Loucy (cell line): ENCODE measurements at regions not wholly inside any gene's neighbourhood (a gene's known extent, or its start where the extent isn't known, plus 50 kb on each side); places are given as distances from the start of the nearest gene placed in this dataset.

Source experiments
- H2AFZ ChIP-seq: fragments of 200-600 bp; sonication (generic); 2 replicates; pipeline ENCODE4 v1.6.0; 2016; ENCODE audit warnings: antibody characterized with exemption, mild to moderate bottlenecking, low read length, moderate library complexity
- H3F3A ChIP-seq: fragments of 200-600 bp; 2 replicates; pipeline ENCODE4 v1.6.0; 2016; ENCODE audit warnings: antibody characterized with exemption, low read depth, mild to moderate bottlenecking
- H3K27me3 ChIP-seq: fragments of 200-600 bp; sonication (generic); 2 replicates; pipeline ENCODE4 v1.6.1; 2014; ENCODE audit warnings: low read length, mild to moderate bottlenecking; ENCODE audit not compliant: insufficient read depth, poor library complexity, severe bottlenecking
- H3K36me3 ChIP-seq: fragments of 200-600 bp; sonication (generic); 2 replicates; pipeline ENCODE4 v1.6.1; 2016; ENCODE audit warnings: low read length; ENCODE audit not compliant: insufficient read depth
- H3K4me1 ChIP-seq: fragments of 200-600 bp; sonication (generic); 2 replicates; pipeline ENCODE4 v1.5.1; 2014; ENCODE audit warnings: low read length, mild to moderate bottlenecking; ENCODE audit not compliant: insufficient read depth, poor library complexity, severe bottlenecking
- H3K4me2 ChIP-seq: fragments of 200-600 bp; sonication (generic); 2 replicates; pipeline ENCODE4 v1.6.0; 2014; ENCODE audit warnings: antibody characterized with exemption, low read length, low read depth, mild to moderate bottlenecking; ENCODE audit not compliant: poor library complexity, severe bottlenecking
- H3K4me3 ChIP-seq: fragments of 200-600 bp; sonication (generic); 2 replicates; pipeline ENCODE4 v1.5.1; 2014; ENCODE audit warnings: low read length, mild to moderate bottlenecking, mixed read lengths; ENCODE audit not compliant: poor library complexity, severe bottlenecking
- H3K79me2 ChIP-seq: fragments of 200-600 bp; sonication (generic); 2 replicates; pipeline ENCODE4 v1.6.1; 2014; ENCODE audit warnings: low read length; ENCODE audit not compliant: insufficient read depth
- H3K9ac ChIP-seq: fragments of 200-600 bp; sonication (generic); 2 replicates; pipeline ENCODE4 v1.6.0; 2014; ENCODE audit warnings: mild to moderate bottlenecking, low read depth, low read length, moderate library complexity; ENCODE audit not compliant: poor library complexity, severe bottlenecking
- H3K9me2 ChIP-seq: fragments of 200-600 bp; sonication (generic); replicated peaks from 2 replicates; pipeline ENCODE4 v1.6.1; 2016; ENCODE audit warnings: low read depth, low read length, mixed read lengths
- H3K9me3 ChIP-seq: fragments of 200-600 bp; sonication (generic); 2 replicates; pipeline ENCODE4 v1.6.1; 2014; ENCODE audit warnings: mild to moderate bottlenecking, antibody characterized with exemption, low read length, low read depth; ENCODE audit not compliant: insufficient read depth
- H4K20me1 ChIP-seq: fragments of 200-600 bp; sonication (generic); 2 replicates; pipeline ENCODE4 v1.6.0; 2014; ENCODE audit warnings: antibody characterized with exemption, low read length, mild to moderate bottlenecking; ENCODE audit not compliant: insufficient read depth, poor library complexity, severe bottlenecking
- EZH2phosphoT487 ChIP-seq: fragments of 200-600 bp; IDR thresholded peaks from 2 replicates; pipeline ENCODE4 v1.6.1; 2018; ENCODE audit warnings: antibody characterized with exemption, mild to moderate bottlenecking, moderate library complexity, borderline replicate concordance
- TF ChIP-seq, protein P1 (sequence below): fragments of 200-600 bp; sonication (generic); conservative IDR thresholded peaks from 2 replicates; pipeline ENCODE4 v1.5.1; 2014; ENCODE audit warnings: mild to moderate bottlenecking, antibody characterized with exemption, low read length

DNA sequence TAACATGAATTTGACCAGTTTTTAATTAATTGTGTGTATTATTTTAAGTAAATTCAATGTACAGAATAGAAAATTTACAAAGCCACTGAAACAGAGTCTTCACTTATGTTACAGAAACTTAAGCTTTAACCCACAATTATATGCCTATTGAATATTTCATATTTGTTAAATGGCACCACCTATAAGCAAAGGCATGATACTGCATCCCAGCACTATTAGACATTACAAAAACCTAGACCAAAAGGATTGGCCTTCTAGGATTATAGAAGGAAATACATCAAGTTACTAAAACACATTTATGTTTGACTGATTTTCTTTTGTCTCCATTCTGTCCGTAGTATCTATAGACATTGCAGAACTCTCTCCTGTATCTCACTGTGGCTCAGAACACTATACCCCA is 578.1 kb downstream of the AJAP1 start:
- Histone ChIP-seq H3K9ac (no peak overlapping the region), H3K27me3 (no peaks in the 10 kb centered on the region), H3K79me2 (no peaks in the 10 kb centered on the region), H3K4me2 (no peak overlapping the region), H3F3A (no peaks in the 10 kb centered on the region), H3K4me1 (no peaks in the 10 kb centered on the region), H3K9me3 (peaks cover 3% of the 10 kb centered on the region; the same call in 1 of the 2 replicates), H2AFZ (no peak overlapping the region), H4K20me1 (no peaks in the 10 kb centered on the region), H3K4me3 (no peak overlapping the region), H3K36me3 (no peaks in the 10 kb centered on the region), H3K9me2 (no peaks in the 10 kb centered on the region)
- TF ChIP-seq EZH2phosphoT487, result no peak
- TF ChIP-seq, protein P1, sequence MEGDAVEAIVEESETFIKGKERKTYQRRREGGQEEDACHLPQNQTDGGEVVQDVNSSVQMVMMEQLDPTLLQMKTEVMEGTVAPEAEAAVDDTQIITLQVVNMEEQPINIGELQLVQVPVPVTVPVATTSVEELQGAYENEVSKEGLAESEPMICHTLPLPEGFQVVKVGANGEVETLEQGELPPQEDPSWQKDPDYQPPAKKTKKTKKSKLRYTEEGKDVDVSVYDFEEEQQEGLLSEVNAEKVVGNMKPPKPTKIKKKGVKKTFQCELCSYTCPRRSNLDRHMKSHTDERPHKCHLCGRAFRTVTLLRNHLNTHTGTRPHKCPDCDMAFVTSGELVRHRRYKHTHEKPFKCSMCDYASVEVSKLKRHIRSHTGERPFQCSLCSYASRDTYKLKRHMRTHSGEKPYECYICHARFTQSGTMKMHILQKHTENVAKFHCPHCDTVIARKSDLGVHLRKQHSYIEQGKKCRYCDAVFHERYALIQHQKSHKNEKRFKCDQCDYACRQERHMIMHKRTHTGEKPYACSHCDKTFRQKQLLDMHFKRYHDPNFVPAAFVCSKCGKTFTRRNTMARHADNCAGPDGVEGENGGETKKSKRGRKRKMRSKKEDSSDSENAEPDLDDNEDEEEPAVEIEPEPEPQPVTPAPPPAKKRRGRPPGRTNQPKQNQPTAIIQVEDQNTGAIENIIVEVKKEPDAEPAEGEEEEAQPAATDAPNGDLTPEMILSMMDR, result no peak

DNA sequence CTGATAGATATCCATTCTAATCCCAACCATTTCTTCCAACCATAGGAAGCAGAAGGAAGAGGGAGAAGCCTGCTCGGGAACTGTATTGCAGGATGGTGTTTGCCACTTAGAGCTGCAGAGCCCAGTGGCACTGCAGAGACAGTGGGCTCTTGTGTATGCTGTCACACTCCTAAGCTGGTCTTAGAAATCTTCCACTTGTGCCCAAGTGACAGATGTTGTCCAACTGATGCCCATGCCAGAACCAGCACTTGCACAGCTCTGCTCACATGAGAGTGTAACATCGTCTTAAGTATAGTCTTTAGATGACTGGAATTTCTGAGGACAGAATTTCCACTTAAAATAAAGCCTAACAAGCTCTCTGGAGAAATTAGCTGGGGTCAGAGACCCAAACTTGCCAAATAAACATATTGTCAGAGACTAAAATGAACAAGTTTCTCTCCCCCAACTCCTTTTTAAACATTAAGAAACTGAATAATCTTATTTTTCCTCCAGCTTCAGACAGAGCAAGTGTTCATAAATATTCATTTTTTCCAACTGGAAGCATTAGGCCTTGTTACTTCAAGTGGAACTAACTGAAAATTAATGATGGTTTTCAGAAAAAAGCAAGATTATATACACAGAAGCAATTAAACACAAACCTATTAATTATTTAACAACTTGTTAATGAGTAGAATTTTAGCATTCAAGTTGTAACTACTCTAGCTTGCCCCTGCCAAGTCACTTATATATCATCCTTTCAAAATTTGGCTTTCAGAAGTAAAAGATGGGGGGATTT is 577.3 kb downstream of the AJAP1 start:
- H3K79me2 ChIP-seq, result no peaks in the 10 kb centered on the region
- H3K4me3 ChIP-seq, result no peak overlapping the region
- H3K9me3 ChIP-seq, result peaks cover 3% of the 10 kb centered on the region; the same call in 1 of the 2 replicates
- no peaks in the 10 kb centered on the region for H4K20me1 ChIP-seq
- H3K4me2 ChIP-seq, result no peak overlapping the region
- TF ChIP-seq, protein P1, result no peak
- TF ChIP-seq EZH2phosphoT487, result no peak
- H2AFZ ChIP-seq, result no peak overlapping the region
- no peaks in the 10 kb centered on the region for H3K27me3 ChIP-seq
- no peaks in the 10 kb centered on the region for H3K36me3 ChIP-seq
- no peaks in the 10 kb centered on the region for H3F3A ChIP-seq
- H3K4me1 ChIP-seq, result no peaks in the 10 kb centered on the region
- no peaks in the 10 kb centered on the region for H3K9me2 ChIP-seq
- no peak overlapping the region for H3K9ac ChIP-seq

DNA sequence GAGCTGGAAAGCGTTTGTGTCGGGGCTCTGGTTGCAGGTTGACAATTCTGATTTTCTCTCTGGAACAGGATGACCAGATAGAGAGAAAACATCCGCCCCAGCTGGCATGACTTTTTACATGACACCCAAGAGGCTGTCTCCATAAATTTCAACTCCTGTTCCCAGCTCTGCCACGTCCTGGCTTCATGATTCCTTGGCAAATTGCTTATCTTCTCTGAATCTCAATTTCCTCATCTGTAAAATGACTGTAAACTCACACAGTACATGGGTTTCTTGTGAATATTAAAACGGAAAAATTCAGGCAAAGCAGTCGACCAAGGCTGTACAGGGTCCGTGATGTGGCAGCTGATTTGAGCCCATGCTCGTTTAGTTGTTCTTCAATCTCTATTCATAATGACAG is 572.7 kb downstream of the AJAP1 start:
- Histone ChIP-seq H3K9me2 (no peaks in the 10 kb centered on the region), H3K79me2 (no peaks in the 10 kb centered on the region), H3K9ac (no peak overlapping the region), H3K4me1 (no peaks in the 10 kb centered on the region), H3K4me3 (no peak overlapping the region), H3K9me3 (peaks cover 3% of the 10 kb centered on the region; the same call in 1 of the 2 replicates), H3K4me2 (no peak overlapping the region), H3K36me3 (no peaks in the 10 kb centered on the region), H3F3A (no peaks in the 10 kb centered on the region), H4K20me1 (no peaks in the 10 kb centered on the region), H3K27me3 (no peaks in the 10 kb centered on the region), H2AFZ (no peak overlapping the region)
- no peak for TF ChIP-seq EZH2phosphoT487
- TF ChIP-seq, protein P1, result no peak
